HEK293 (cell line): ENCODE measurements at regions not wholly inside any gene's neighbourhood (a gene's known extent, or its start where the extent isn't known, plus 50 kb on each side); places are given as distances from the start of the nearest gene placed in this dataset.

Experiments
- IKZF3 ChIP-seq: fragments of 450-650 bp; IDR thresholded peaks from 2 replicates; pipeline ENCODE4 v1.5.0; 2018; ENCODE audit warnings: missing biosample characterization, mild to moderate bottlenecking, missing genetic modification characterization, moderate library complexity
- KLF8 ChIP-seq: fragments of 450-650 bp; formaldehyde crosslinking; IDR thresholded peaks from 2 replicates; pipeline ENCODE4 v1.5.1; 2016; ENCODE audit warnings: missing biosample characterization, missing genetic modification characterization
- REST ChIP-seq: fragments of 450-650 bp; formaldehyde crosslinking; IDR thresholded peaks from 2 replicates; pipeline ENCODE4 v1.5.1; 2016; ENCODE audit warnings: missing biosample characterization, missing genetic modification characterization
- TRIM28 ChIP-seq: IDR thresholded peaks from 2 replicates; pipeline ENCODE4 v1.6.1; 2011; ENCODE audit warnings: low read length, control low read depth, borderline replicate concordance
- YY1 ChIP-seq: fragments of 450-650 bp; formaldehyde crosslinking; IDR thresholded peaks from 2 replicates; pipeline ENCODE4 v1.5.1; 2018; ENCODE audit warnings: missing biosample characterization, missing genetic modification characterization
- ZBTB20 ChIP-seq: fragments of 450-650 bp; formaldehyde crosslinking; IDR thresholded peaks from 2 replicates; pipeline ENCODE4 v1.5.1; 2016; ENCODE audit warnings: missing biosample characterization, missing genetic modification characterization
- ZBTB7A ChIP-seq: fragments of 450-650 bp; formaldehyde crosslinking; IDR thresholded peaks from 2 replicates; pipeline ENCODE4 v1.5.1; 2016; ENCODE audit warnings: low read depth, missing biosample characterization, missing genetic modification characterization
- ZNF133 ChIP-seq: fragments of 450-650 bp; formaldehyde crosslinking; IDR thresholded peaks from 2 replicates; pipeline ENCODE4 v1.5.1; 2016; ENCODE audit warnings: missing biosample characterization, missing genetic modification characterization
- ZNF138 ChIP-seq: fragments of 450-650 bp; formaldehyde crosslinking; IDR thresholded peaks from 2 replicates; pipeline ENCODE4 v1.5.1; 2016; ENCODE audit warnings: missing biosample characterization, missing genetic modification characterization, borderline replicate concordance
- ZNF2 ChIP-seq: fragments of 450-650 bp; formaldehyde crosslinking; IDR thresholded peaks from 2 replicates; pipeline ENCODE4 v1.5.1; 2016; ENCODE audit warnings: missing biosample characterization, missing genetic modification characterization
- ZNF404 ChIP-seq: fragments of 450-650 bp; formaldehyde crosslinking; IDR thresholded peaks from 2 replicates; pipeline ENCODE4 v1.5.1; 2017; ENCODE audit warnings: missing biosample characterization, missing genetic modification characterization
- ZNF843 ChIP-seq: fragments of 450-650 bp; formaldehyde crosslinking; IDR thresholded peaks from 2 replicates; pipeline ENCODE4 v1.5.1; 2016; ENCODE audit warnings: missing biosample characterization, missing genetic modification characterization
- TF ChIP-seq, protein P1 (sequence below): fragments of 450-650 bp; formaldehyde crosslinking; IDR thresholded peaks from 2 replicates; pipeline ENCODE4 v1.5.1; 2016; ENCODE audit warnings: missing biosample characterization, missing genetic modification characterization

DNA sequence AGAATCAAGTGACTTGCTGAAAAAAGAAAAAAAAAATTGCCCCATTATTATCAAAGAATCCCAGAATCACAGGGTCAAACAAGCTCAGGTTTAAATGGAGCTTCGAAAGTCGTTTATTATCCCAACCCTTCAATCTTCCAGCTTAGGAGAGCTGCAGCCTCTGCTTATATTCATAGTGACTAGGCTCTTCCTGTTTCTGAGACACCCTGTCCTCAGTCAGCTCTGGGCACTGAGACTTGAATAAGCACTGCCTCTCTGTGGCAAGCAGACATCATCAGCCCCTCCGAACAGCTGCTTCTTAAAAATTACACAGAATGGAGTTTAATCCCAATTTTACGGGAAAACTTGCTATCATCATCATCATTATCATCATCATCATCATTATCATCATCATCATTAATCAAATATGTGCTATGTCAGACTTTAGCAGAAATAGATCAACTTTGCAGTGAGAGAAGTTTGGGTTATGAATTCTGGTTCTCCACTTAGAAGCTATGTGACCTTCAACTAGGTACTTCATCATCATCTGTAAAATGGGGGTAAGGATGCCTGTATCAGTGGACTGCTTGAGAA, 614.0 kb upstream of the SYNCRIP start:
- TF ChIP-seq ZNF133 (tag by site-specific recombination) = no peak
- no peak for TF ChIP-seq ZBTB20
- TF ChIP-seq REST (tag by site-specific recombination) = no peak
- TF ChIP-seq, protein P1, sequence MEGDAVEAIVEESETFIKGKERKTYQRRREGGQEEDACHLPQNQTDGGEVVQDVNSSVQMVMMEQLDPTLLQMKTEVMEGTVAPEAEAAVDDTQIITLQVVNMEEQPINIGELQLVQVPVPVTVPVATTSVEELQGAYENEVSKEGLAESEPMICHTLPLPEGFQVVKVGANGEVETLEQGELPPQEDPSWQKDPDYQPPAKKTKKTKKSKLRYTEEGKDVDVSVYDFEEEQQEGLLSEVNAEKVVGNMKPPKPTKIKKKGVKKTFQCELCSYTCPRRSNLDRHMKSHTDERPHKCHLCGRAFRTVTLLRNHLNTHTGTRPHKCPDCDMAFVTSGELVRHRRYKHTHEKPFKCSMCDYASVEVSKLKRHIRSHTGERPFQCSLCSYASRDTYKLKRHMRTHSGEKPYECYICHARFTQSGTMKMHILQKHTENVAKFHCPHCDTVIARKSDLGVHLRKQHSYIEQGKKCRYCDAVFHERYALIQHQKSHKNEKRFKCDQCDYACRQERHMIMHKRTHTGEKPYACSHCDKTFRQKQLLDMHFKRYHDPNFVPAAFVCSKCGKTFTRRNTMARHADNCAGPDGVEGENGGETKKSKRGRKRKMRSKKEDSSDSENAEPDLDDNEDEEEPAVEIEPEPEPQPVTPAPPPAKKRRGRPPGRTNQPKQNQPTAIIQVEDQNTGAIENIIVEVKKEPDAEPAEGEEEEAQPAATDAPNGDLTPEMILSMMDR (tag by site-specific recombination) = no peak
- no peak for TF ChIP-seq ZNF2 (tag by site-specific recombination)
- no peak for TF ChIP-seq KLF8 (tag by site-specific recombination)
- TF ChIP-seq TRIM28 = no peak
- no peak for TF ChIP-seq ZNF843 (tag by site-specific recombination)
- TF ChIP-seq ZNF404 (tag by site-specific recombination) = no peak
- TF ChIP-seq ZBTB7A = no peak
- TF ChIP-seq YY1 = no peak
- TF ChIP-seq ZNF138 = no peak
- TF ChIP-seq IKZF3 = no peak
